GM21447 (cell line): ENCODE measurements at regions not wholly inside any gene's neighbourhood (a gene's known extent, or its start where the extent isn't known, plus 50 kb on each side); places are given as distances from the start of the nearest gene placed in this dataset.

Experiments
- ATAC-seq: cut with Tn5 transposase; IDR thresholded peaks from one replicate; pipeline ENCODE4 v1.9.1; 2021; ENCODE audit not compliant: unreplicated experiment

GRCh38 chr9:73020877-73021276 is 68.0 kb upstream of the ALDH1A1 start:
- ATAC-seq = no peak

- no peak for ATAC-seq
Observed at GRCh38 chr9:73014011-73014410, 61.2 kb upstream of the ALDH1A1 start.

- no peak for ATAC-seq
Observed at GRCh38 chr9:73011956-73012355, 59.1 kb upstream of the ALDH1A1 start.

- ATAC-seq = no peak
Observed at GRCh38 chr9:73011181-73011750, 58.4 kb upstream of the ALDH1A1 start.

GRCh38 chr9:73009649-73010288 is 56.9 kb upstream of the ALDH1A1 start:
- no peak for ATAC-seq

- ATAC-seq = no peak
Observed at GRCh38 chr9:73007966-73008672, 55.3 kb upstream of the ALDH1A1 start.

- ATAC-seq = no peak
Observed at GRCh38 chr9:73006986-73007385, 54.1 kb upstream of the ALDH1A1 start.
